Upper lobe of left lung (tissue), 6 donors: ENCODE measurements at regions not wholly inside any gene's neighbourhood (a gene's known extent, or its start where the extent isn't known, plus 50 kb on each side); places are given as distances from the start of the nearest gene placed in this dataset.

ENCODE experiments used
- ATAC-seq, 2 donors: fragments of 200-7000 bp; cut with Tn5 transposase; one replicate each; pipeline ENCODE4 v1.9.1; 2022; ENCODE audit warnings: mild to moderate bottlenecking in 2 of 2, moderate library complexity in 2 of 2; ENCODE audit not compliant: low FRiP score in 2 of 2
- DNase-seq, 2 donors: peaks; one replicate each; pipeline ENCODE4 v3.0.0-alpha.2; 2019 to 2020
- H3K27ac ChIP-seq, 4 donors: fragments of 200-600 bp; sonication (generic); one replicate each; pipeline ENCODE4 v1.5.1; 2016 to 2019
- H3K27me3 ChIP-seq, 4 donors: fragments of 200-600 bp; sonication (generic); one replicate each; pipeline ENCODE4 v1.5.1; 2017 to 2019
- H3K36me3 ChIP-seq, 4 donors: fragments of 200-600 bp; sonication (generic); one replicate each; pipeline ENCODE4 v1.5.1; 2016 to 2019
- H3K4me1 ChIP-seq, 4 donors: fragments of 200-600 bp; sonication (generic); one replicate each; pipeline ENCODE4 v1.5.1; 2018 to 2019
- H3K4me3 ChIP-seq, 4 donors: fragments of 200-600 bp; sonication (generic); one replicate each; pipeline ENCODE4 v1.5.1; 2017 to 2019; ENCODE audit warnings: mild to moderate bottlenecking in 2 of 4, moderate library complexity in 1 of 4
- H3K9me3 ChIP-seq, 4 donors: fragments of 200-600 bp; sonication (generic); one replicate each; pipeline ENCODE4 v1.5.1; 2018 to 2019
- EP300 ChIP-seq, 4 donors: sonication (generic); formaldehyde crosslinking; IDR thresholded peaks; one replicate each; pipeline ENCODE4 v1.5.1; 2017; ENCODE audit warnings: antibody characterized with exemption in 4 of 4, control low read depth in 2 of 4
- POLR2A ChIP-seq, 4 donors: fragments of 450-650 bp; IDR thresholded peaks; one replicate each; pipeline ENCODE4 v1.5.1; 2016 to 2017; ENCODE audit warnings: antibody characterized with exemption in 4 of 4, mild to moderate bottlenecking in 2 of 4
- POLR2AphosphoS5 ChIP-seq, 2 donors: sonication (generic); formaldehyde crosslinking; IDR thresholded peaks; one replicate each; pipeline ENCODE4 v1.5.1; 2017; ENCODE audit warnings: antibody characterized with exemption in 2 of 2
- WGBS, 2 donors: methylation state at CpG; one replicate each; pipeline ENCODE4 v1.1.5; 2017 to 2018; 5-methylcytosine and 5-hydroxymethylcytosine counted together
- TF ChIP-seq, protein P1 (sequence below), 6 experiments: fragments of 450-650 bp in 4 of 6; fragments of 200-600 bp in 2 of 6; sonication (generic) in 2 of 6; IDR thresholded peaks; one replicate each; pipeline ENCODE4 v1.5.1; 2016 to 2019; ENCODE audit warnings: antibody characterized with exemption in 6 of 6
- donor health status: DM: no; HTN: no; CAD: no; lungs with moderate emphysema.
- donor health status: DM: no; HTN: yes; CAD: no; lungs with severe emphysema.

- ATAC-seq (peak; percentile 90 to 97), DNase-seq (peak; percentile 65 to 88)
- no peaks in the 10 kb centered on the region for H3K27me3 ChIP-seq
- WGBS, 2 donors = 12 to 15% methylated on average over 15 of the region's 15 CpGs
- no peaks in the 10 kb centered on the region for H3K36me3 ChIP-seq
- peaks cover 0 to 5% (median 0%) of the 10 kb centered on the region in 4 donors for H3K4me1 ChIP-seq
- no peak overlapping the region for H3K4me3 ChIP-seq
- no peaks in the 10 kb centered on the region for H3K9me3 ChIP-seq
- TF ChIP-seq EP300 (IDR thresholded peaks at IDR 0.05) (no peak), POLR2AphosphoS5 (IDR thresholded peaks at IDR 0.05) (peak in 1 of 2 donors; percentile 13), POLR2A (IDR thresholded peaks at IDR 0.05) (no peak)
- TF ChIP-seq, protein P1, sequence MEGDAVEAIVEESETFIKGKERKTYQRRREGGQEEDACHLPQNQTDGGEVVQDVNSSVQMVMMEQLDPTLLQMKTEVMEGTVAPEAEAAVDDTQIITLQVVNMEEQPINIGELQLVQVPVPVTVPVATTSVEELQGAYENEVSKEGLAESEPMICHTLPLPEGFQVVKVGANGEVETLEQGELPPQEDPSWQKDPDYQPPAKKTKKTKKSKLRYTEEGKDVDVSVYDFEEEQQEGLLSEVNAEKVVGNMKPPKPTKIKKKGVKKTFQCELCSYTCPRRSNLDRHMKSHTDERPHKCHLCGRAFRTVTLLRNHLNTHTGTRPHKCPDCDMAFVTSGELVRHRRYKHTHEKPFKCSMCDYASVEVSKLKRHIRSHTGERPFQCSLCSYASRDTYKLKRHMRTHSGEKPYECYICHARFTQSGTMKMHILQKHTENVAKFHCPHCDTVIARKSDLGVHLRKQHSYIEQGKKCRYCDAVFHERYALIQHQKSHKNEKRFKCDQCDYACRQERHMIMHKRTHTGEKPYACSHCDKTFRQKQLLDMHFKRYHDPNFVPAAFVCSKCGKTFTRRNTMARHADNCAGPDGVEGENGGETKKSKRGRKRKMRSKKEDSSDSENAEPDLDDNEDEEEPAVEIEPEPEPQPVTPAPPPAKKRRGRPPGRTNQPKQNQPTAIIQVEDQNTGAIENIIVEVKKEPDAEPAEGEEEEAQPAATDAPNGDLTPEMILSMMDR (IDR thresholded peaks at IDR 0.05) = peak; percentile 65 to 87 (median 77)
- no peak overlapping the region for H3K27ac ChIP-seq
These were observed 67.7 kb upstream of the L3MBTL4 start for GRCh38 chr18:6482198-6482977.

GRCh38 chr18:6484659-6485058, 69.9 kb upstream of the L3MBTL4 start:
- H3K9me3 ChIP-seq = no peaks in the 10 kb centered on the region
- peaks cover 0 to 5% (median 0%) of the 10 kb centered on the region in 4 donors for H3K4me1 ChIP-seq
- no peak overlapping the region for H3K4me3 ChIP-seq
- TF ChIP-seq EP300 (IDR thresholded peaks at IDR 0.05) = no peak
- H3K36me3 ChIP-seq = no peaks in the 10 kb centered on the region
- DNase-seq (no peak), ATAC-seq (no peak)
- H3K27me3 ChIP-seq = no peaks in the 10 kb centered on the region
- H3K27ac ChIP-seq = no peak overlapping the region
- 65 to 85% methylated on average over 2 of the region's 2 CpGs for WGBS, 2 donors

DNA sequence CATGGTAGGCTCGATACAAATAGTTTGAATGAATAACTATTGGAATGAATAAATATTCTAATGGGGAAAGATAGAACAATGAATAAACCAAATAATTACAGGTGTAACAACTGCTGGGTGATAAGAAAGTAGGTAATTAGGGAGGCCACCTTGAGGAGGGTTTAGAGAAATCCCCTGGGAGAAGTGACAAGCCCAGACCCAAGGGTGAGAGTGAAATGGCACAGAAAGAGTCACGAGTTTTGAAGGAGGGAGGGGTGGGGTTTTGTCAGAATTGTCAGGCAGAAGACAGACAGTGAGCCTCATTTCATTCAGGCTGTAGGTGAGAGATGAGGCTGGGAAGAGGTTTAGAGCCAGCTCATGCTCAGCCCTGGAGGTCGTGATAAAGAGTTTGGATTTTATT, 71.6 kb upstream of the L3MBTL4 start:
- WGBS, 2 donors = 49 to 53% methylated on average over 3 of the region's 3 CpGs
- Histone ChIP-seq H3K27ac (no peak overlapping the region), H3K4me3 (no peak overlapping the region), H3K36me3 (no peaks in the 10 kb centered on the region), H3K27me3 (no peaks in the 10 kb centered on the region), H3K4me1 (peaks cover 0 to 5% (median 0%) of the 10 kb centered on the region in 4 donors), H3K9me3 (no peaks in the 10 kb centered on the region)
- DNase-seq = no peak
- no peak for TF ChIP-seq EP300 (IDR thresholded peaks at IDR 0.05)
- TF ChIP-seq POLR2AphosphoS5 (IDR thresholded peaks at IDR 0.05) = no peak
- ATAC-seq = no peak

DNA sequence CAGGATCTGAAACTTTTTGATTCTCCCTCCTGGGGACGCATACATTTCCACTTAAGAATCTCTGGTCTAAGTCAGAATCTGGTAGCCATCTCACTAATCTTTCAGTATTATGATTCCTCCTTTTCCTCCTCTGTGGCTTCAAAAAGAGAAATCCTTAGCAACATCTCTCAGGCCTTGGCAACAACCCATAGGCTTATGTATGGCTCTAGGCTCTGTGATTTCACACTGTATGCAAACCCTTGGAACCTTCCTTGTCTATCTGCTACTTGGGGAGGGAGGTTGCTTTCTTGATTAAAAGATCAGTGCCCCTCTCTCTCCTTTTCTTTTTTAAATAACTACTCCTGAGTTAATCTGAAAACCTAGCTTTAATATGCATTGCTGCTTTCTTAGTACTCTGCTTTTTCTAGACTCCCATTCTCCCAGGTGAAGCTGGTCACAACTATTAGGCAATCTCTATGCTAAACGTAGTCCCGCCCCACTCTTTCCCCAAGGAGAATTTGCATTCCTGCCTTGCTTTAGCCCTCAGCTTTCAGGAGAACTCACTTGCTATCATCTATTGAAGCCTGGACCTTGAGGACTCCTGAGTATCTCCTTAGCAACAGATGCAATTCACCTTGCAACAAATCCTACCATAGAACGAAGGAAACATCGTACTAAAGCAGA, 72.2 kb upstream of the L3MBTL4 start:
- H3K36me3 ChIP-seq = no peaks in the 10 kb centered on the region
- H3K4me1 ChIP-seq = peaks cover 0 to 5% (median 0%) of the 10 kb centered on the region in 4 donors
- H3K4me3 ChIP-seq = no peak overlapping the region
- ATAC-seq (no peak), DNase-seq (no peak)
- no peak overlapping the region for H3K27ac ChIP-seq
- no peaks in the 10 kb centered on the region for H3K27me3 ChIP-seq
- TF ChIP-seq POLR2AphosphoS5 (IDR thresholded peaks at IDR 0.05) (no peak), EP300 (IDR thresholded peaks at IDR 0.05) (no peak), POLR2A (IDR thresholded peaks at IDR 0.05) (no peak)
- TF ChIP-seq, protein P1 (IDR thresholded peaks at IDR 0.05) = no peak
- WGBS, 2 donors = 72 to 81% methylated on average over 5 of the region's 5 CpGs
- H3K9me3 ChIP-seq = no peaks in the 10 kb centered on the region

DNA sequence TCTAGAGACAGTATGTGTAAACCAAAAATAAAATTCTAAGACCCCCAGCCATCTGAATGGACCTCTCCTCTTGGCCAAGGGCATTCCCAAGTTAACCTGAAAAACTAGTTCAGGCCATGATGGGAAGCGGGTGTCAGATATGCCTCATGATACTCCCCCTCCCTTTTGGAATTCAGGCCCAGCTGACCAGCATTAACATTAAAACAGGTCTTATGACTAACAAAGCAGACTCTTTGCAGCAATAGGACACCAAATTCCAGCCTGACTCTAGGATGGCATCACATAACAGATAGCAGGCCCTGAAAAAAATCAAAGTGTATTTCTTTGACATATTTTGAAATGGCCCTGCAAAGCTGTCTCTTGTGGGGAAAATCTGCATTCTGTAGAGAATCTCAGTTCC, 73.3 kb upstream of the L3MBTL4 start:
- Histone ChIP-seq H3K9me3 (no peaks in the 10 kb centered on the region), H3K27me3 (no peaks in the 10 kb centered on the region), H3K36me3 (no peaks in the 10 kb centered on the region), H3K4me1 (no peaks in the 10 kb centered on the region), H3K4me3 (no peak overlapping the region), H3K27ac (no peak overlapping the region)
- no peak for ATAC-seq
- 86 to 100% methylated on average over 1 of the region's 1 CpG for WGBS, 2 donors
- no peak for DNase-seq
- TF ChIP-seq EP300 (IDR thresholded peaks at IDR 0.05) (no peak), POLR2AphosphoS5 (IDR thresholded peaks at IDR 0.05) (no peak), POLR2A (IDR thresholded peaks at IDR 0.05) (no peak)
- TF ChIP-seq, protein P1 (IDR thresholded peaks at IDR 0.05) = no peak
